GM19468 (cell line): ENCODE measurements at regions not wholly inside any gene's neighbourhood (a gene's known extent, or its start where the extent isn't known, plus 50 kb on each side); places are given as distances from the start of the nearest gene placed in this dataset.

Experiments used
- ATAC-seq: cut with Tn5 transposase; IDR thresholded peaks from one replicate; pipeline ENCODE4 v1.9.1; 2021; ENCODE audit warnings: mild to moderate bottlenecking, moderate library complexity, moderate number of reproducible peaks; ENCODE audit not compliant: unreplicated experiment; ENCODE audit errors: extremely low read depth

DNA sequence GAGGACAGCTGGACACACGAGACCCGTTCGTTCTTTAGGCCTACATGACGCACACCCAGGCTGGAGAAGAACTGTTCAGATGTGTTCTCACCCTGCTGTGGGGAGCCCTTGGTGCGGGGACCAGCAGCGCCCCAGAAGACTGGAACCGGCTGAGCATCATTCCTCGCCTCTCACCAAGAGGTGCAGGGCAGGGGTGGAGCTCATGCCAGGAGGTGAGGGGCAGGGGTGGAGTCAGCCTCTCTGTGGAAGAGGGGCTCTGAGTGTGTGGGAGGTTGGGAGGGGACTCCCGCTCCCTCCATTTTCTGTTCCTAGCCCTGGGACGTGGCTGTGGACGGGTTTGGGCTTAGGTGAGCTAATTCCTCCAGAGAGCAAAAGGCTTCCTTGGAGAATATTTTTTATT lies 66.0 kb upstream of the SHH start:
- ATAC-seq, result no peak

DNA sequence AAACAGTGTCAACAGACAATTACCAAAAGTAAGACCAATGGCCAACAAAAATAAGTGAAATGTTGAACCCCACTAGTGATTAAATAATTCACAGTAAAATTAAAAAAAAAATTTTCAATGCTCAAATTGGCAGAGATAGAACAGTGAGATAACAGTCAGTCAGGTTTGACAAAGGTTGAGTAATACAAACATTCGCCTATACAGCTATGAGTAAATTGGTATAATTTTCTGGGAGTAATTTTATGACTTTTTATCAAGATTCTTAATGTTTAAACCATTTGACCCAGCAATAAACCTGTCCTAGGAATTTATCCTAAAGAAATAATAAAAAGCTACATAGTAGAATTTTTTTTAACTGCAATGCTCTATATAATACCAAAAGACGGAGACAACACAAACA lies 64.9 kb upstream of the SHH start:
- ATAC-seq, result no peak

DNA sequence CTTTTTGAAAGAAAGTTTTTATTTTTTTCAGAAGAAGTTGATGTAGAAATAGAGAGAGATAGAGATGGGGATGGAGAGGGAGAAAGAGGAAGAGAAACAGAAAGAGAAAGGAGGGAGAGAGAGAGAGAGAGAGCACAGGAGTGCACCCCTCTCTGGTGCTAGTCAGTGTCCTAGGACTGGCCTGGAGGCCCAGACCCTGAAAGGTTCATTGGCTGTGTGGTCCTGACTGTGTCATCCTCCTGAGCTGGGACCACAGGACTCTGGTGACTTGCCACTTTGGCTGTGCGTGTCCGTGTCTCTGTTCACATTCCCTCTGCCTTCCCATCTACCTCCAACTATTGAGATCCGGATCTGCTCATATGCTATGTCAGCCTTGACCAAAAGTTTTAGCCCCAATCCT lies 62.1 kb upstream of the SHH start:
- no peak for ATAC-seq

DNA sequence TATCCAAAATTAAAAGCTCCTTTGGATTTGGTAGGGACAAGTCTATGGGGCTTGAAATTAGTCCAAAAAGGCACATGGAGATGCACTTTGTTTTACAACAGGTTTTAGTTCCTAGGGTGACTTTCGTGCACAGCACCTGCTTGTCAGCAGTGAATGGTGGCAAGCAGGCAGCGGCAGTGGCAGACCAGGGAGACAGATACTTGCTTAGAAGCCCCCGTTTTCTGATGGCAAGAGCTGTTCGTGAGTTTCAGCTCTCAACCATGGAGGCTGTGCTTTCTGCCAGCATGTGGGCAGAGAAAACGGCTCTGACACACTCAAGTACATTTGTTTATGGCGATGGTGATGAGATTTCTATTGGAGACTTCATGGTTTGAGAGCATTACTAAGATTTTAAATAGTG lies 61.7 kb upstream of the SHH start:
- no peak for ATAC-seq

DNA sequence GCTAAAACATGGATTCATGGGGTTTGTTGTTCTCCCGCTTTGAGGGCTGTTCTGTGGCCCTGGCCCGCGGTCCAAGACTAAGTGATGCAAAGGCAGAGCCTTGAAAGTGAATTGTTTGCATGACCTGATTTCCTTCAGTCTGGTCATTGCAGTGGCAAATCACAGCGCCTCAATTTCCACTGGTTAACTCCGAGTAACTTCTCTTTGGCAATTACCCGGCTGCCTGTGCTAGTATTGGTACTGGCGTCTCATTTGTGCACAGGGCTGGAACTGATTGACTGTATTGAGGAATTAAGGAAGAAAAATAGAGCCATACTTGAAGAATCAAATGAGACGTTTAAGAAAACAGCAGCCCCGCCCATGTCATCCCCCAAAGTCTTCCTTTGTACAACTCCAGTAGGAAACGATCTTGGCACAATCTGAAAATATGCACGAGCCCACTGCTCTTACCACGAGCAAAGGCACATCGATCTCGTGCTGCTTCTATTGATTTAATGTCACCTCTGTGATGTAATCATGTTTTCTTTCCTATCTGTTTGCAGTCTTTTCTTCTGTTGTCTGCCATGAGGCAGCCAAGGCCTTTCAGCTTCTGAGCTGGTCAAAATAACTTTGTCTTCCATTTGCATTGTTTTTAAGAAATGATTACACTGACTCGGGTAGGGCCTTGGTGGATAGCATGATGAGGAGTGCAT lies 60.6 kb upstream of the SHH start:
- no peak for ATAC-seq

DNA sequence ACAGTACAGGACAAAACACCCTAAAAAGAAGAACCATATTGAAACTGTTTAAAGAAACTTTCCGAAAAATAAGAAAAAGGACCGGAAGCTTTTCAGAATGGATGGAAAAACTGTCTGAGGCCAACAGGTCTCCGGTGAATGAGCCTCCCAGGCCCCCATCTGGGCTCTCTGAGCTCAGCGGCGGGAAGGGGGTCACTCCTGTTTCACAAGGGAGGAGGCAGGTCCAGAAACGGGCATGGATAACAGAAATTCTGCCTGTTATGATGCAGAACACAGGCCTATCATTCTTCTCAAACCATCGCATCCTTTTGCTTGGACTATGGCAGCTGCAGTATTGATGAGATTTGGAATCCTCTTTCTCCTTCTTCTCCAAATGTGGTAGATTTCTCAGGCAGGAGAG lies 58.9 kb upstream of the SHH start:
- no peak for ATAC-seq

DNA sequence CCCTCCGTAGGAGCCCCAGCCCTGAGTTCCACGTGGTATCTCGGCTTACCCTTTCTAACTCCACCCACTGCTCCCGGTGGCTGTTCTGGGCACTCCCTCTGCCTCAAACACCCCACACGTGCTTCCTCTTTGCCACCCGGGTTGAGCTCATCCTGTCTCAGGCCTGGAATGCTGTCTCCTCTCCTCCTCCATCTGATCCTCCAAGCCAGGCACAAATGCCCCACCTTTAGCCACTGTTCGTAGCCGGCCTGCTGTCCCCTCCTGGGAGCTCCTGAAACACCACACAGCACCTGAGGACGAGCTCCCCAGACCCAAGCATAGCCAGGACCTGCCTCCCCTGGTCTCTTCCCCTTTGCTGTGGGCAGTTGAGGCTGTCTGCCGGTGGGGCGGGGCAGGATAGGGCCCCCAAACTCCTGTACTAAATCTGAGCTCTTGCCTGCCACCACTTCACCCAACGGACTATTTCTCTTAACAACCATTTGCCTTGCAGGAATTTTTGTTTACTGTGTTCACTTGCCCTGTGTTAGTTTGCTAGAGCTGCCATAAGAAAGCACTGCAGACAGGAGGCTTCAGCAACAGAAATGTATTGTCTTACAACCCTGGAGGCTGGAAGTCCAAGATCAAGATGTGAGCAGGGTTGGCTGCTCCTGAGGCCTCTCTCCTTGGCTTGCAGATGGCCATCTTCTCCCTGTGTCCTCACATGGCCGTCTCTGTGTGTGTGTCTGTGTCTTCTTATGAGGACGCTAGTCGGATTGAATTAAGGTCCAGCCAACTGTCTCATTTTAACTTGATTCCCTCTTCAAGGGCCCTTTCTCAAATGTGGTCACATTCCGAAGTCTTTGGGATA lies 58.3 kb upstream of the SHH start:
- no peak for ATAC-seq

DNA sequence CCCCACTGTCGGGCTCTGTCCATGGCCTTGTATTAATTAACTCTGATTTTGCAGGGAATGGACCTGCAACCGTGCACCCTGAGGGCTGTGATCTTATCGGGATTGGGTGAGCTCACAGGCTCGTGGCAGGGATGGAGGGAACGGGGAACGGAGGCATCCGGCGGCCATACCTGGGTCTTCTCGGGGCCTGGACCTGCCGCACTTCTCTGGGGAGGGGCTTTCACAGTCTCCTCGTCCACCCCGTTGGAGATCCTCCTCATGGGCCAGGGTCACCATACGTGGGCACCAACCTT lies 57.5 kb upstream of the SHH start:
- ATAC-seq, result no peak

DNA sequence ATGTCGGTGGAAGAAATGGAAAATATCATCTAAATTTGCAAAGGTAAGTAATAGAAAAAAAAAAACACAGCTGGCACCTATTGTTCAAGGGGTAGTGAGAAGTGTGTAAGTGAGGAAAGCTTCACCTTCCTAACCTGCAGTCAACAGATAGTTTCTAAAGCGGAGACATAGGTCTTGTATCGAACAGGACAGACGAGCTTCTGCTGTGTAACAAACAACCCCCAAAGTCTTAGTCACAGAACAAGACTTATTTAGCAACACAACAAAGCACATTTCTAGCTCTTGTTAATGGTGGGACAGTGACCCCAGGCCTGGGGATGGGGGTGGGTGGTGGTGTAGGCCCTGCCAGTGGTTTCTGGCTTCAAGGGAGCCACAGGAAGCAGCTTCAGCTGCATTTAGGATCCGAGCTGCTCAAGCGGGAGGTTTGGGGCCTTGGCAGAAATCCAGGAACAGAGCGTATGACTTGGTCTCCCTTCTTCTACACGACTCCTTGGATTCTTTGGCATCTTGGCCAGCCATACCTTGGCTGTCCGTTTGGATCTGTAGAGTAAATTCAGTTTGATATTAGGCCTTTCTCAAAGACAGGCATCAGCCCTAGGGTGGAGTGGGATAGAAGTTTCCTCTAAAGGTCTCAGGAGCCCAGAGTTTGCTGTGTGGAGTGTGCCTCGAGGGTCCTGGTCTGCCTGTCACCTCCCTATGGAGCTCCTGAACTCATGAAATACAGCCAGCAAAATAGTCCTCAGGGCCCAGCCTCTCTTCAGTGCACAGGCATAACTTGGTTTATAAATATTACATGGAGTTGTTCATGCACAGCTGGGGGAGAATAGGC lies 56.9 kb upstream of the SHH start:
- ATAC-seq, result no peak

DNA sequence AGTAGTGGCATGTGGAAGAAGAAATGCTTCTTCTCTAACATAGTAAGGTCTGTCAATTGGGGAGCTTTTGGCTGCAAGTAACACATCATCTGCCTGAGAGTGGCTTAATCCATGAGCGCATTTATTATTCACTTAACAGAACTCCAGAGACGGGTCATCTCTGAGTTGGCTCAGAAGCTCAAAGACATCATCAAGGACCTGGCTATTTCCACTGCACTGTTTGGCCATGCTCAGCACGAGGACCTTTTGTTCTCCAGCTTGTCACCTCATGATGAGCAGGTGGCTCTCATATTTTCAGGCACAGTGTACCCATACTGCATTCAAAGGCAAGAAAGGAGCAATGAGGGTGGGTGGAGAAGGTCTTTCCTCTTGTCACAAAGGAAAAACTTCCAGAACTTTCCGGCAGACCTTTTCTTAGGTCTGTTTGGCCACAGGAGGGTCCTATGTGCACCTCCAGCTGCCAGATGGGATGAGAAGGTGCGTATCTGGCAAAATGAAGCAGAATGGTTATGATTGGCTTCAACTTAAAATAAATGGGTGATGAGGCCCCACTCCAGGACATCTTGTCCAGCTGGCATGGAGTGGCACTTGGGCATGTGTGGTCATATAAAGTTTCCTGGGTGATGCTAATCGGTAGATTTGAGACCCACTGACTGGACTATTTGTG lies 55.6 kb upstream of the SHH start:
- no peak for ATAC-seq

DNA sequence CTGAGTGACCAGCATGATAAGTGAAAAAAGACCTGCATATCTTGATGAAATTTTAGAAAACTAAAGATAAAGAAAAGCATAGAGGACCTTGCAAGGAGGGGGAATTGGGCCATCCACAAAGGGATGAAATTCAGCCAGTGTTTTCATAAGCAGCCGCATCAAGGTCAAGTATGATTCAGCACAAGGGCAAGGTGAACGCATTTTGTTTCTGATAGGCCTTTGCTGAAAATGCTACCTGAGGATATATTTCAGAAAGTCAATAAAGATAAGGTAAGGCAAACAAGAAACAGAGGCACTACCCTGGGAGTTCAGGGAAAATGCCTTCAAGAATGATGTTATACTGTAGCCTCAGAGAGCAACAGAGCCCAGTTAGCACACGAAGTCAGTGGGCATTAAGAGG lies 55.0 kb upstream of the SHH start:
- ATAC-seq, result no peak

DNA sequence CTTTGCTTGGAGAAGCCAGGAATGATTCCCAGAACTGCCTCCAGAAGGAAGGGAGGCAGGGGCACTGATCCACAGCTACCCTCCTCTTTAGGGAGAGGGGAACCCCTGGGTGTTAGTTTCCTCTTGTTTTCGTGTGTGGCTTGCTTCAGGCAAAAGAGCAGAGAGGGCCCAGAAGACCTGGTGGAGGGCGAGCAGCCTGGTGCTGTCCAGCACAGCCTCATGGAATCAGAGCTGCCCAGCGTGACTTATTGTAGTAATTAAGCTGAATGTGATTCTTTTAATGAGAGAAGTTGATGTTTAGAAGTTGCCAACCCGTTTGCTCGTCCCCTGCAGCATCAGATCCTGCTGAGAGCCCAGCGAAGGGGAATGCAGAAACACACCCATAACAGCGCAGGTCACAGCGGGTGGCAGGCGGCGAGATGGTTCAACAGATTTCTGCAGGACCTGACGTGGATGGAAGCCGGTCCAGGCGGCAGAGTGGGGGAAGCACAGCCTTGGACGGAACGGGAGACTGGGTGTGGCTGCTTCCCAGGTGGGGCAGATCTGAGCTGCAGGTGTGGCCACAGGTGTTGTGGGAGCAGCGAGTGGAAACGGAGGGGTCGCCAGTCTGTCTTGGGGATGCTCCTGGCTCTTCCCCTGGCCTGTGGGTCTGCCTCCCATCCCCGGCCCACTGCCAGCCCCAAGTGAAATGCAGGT lies 53.7 kb upstream of the SHH start:
- no peak for ATAC-seq

DNA sequence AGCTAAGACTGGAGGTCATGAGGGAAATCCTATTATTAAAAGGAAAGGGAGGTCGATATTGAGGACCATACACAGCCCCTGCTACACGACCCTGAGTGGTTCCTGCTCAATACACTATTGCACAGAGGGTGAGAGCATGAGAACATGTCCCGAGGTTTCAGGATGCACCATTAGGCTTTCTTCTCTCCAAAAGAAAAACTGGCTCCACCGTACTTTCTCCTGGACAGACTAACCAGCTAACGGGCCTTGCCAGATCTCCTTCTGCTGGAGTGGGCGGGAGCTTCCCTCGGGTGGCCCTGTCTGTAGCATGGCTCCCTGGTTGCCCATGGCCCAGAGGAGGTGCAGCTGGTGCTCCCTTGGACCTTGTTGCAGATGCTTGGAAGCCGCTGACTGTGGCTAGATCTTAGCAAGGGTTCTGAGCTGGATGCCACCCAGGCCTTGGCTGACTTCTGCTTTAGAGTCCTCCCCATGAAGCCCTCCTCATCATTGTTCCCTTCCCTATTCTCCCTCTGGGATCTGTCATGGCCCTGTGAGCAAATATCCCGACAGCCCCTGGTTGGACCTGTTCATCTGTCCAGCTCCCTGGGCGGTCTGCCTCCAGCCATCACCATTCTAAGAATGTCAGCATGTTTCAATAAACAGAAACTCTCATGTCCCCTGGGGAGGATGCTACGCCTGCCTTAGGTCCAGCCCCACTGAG lies 52.9 kb upstream of the SHH start:
- ATAC-seq, result no peak

DNA sequence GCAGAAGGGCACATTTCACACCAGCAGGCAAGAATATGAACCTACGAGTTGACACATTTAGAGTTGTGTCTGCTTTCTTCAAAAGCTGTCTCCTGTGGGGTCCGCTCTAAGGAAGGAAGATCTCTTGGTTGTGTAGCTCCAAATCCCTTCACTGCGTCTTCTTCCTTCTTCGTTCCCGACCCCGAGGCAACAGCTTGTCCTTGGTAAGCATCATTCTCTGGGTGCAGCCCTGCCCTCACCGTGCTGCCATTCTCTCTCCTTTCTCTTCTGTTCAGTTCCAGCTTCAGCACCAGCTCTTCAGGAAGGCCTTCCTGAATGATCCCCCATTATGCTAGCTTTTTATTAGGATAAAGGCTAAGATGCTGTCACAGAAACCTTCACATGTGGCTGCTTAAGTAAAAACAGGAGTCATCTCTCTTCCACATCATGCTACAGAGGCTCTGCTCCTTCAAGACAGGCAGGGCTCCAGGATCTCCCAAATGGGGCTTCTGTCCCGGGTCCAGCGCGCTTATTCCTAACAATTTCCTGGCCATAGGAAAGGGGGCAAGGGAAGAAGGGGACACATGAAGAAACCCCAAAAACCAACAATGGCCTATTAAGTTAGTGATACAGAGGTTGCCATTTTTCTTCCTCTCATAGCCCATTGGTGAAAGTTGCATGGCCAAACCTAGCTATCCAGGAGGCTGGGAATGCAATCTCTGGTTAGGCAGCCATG lies 52.2 kb upstream of the SHH start:
- no peak for ATAC-seq

DNA sequence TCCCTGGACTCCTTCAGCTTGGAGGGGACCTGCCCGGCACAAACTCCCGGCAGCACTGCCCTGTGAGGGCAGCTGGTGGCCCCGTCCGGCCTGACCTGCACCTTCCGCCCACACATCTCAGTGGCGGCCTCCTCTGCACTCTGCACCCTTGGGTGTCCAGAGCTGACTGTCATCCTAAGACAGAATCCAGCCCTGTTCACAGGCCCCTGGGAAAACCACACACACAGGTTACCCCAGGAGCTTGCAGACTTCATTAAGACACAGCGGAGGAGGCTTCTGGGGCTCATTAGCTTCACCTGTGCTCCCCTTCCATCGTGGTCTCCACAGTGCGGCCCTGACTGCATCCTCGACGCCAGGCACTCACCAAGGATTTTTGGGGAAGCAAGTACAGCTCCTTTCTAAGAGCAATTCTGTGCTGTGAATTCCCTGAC lies 51.5 kb upstream of the SHH start:
- ATAC-seq, result no peak

DNA sequence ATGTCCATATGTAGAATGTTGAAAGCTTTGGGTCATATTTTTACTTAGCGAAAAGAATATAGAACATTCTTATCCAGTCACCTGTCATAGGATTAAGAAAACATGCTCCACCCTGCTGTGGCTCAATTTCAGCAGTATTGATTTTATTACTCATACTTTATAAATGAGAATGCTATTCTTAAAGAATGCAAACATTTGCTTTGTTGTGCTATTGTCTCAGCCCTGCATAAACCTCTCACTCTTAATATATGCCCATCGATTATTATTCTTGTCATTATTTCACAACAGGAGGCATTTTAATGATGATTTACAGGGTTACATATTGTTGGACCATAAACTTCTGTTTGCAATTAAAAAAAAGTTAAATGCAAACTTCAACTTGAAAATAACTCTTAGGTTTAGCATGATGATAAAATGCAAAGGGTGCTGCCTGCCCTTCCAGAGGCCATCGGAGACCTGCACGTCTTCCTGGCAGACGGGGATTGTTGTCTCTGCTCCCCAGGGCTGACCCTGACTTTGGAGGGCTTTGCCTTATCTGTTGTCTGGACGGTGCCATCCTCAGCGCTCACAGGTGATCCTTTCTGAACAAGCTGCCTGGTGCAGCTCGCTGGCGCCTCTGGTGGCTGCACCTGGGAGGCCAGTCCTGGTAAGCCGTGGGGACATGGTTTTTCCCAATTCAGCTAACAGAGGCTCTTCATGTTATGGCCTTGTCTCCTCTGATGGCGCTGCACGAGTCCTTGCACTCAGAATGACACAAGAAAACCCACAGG lies 50.0 kb upstream of the SHH start:
- ATAC-seq, result no peak
